GM12891 (cell line): ENCODE measurements at regions not wholly inside any gene's neighbourhood (a gene's known extent, or its start where the extent isn't known, plus 50 kb on each side); places are given as distances from the start of the nearest gene placed in this dataset.

Experiments used
- PAX5 ChIP-seq: IDR thresholded peaks from 2 replicates; pipeline ENCODE4 v1.6.1; 2011; ENCODE audit warnings: low read length, moderate library complexity, mild to moderate bottlenecking; ENCODE audit not compliant: insufficient read depth, severe bottlenecking
- POLR2A ChIP-seq: IDR thresholded peaks from 2 replicates; pipeline ENCODE4 v1.6.1; 2011; ENCODE audit warnings: low read depth, low read length, control low read depth
- POLR2AphosphoS5 ChIP-seq: IDR thresholded peaks from 2 replicates; pipeline ENCODE4 v1.6.1; 2011; ENCODE audit warnings: low read depth, low read length, control low read depth
- POU2F2 ChIP-seq: IDR thresholded peaks from 2 replicates; pipeline ENCODE4 v1.6.1; 2011; ENCODE audit warnings: low read depth, mild to moderate bottlenecking, control low read depth, low read length, moderate library complexity
- SPI1 ChIP-seq: IDR thresholded peaks from 2 replicates; pipeline ENCODE4 v1.6.1; 2011; ENCODE audit warnings: low read depth, low read length, control low read depth
- TAF1 ChIP-seq: IDR thresholded peaks from 2 replicates; pipeline ENCODE4 v1.6.1; 2011; ENCODE audit warnings: low read depth, low read length, control low read depth

GRCh38 chr2:16383411-16383810 is 282.2 kb downstream of the CYRIA start:
- TF ChIP-seq POLR2A: no peak
- TF ChIP-seq POLR2AphosphoS5: no peak
- no peak for TF ChIP-seq TAF1
- TF ChIP-seq PAX5: no peak
- TF ChIP-seq SPI1: no peak
- TF ChIP-seq POU2F2: no peak
